Lower leg skin (tissue), 4 donors: ENCODE measurements at regions not wholly inside any gene's neighbourhood (a gene's known extent, or its start where the extent isn't known, plus 50 kb on each side); places are given as distances from the start of the nearest gene placed in this dataset.

ENCODE experiments used
- DNase-seq, 2 donors: peaks; one replicate each; pipeline ENCODE4 v3.0.0-alpha.2; 2019; ENCODE audit warnings: low spot score in 2 of 2
- H3K4me3 ChIP-seq: fragments of 200-600 bp; sonication (generic); 2 replicates; pipeline ENCODE4 v1.5.1; 2017; ENCODE audit warnings: mild to moderate bottlenecking, low read depth; ENCODE audit not compliant: poor library complexity, severe bottlenecking
- POLR2A ChIP-seq, 2 donors: fragments of 450-650 bp; IDR thresholded peaks; one replicate each; pipeline ENCODE4 v1.6.1; 2016 to 2017; ENCODE audit warnings: antibody characterized with exemption in 2 of 2, mild to moderate bottlenecking in 1 of 2, moderate library complexity in 1 of 2
- WGBS, 2 donors: methylation state at CpG; one replicate each; pipeline ENCODE4 v1.1.5; 2018; 5-methylcytosine and 5-hydroxymethylcytosine counted together
- intact Hi-C: fragments of 100-400 bp; cut with DNase I; formaldehyde crosslinking; loops from one replicate; pipeline ENCODE4 v1.15.0; 2023; ENCODE audit warnings: low total_unique reads
- TF ChIP-seq, protein P1 (sequence below), 3 donors: fragments of 450-650 bp; IDR thresholded peaks; one replicate each; pipeline ENCODE4 v1.5.1; 2016; ENCODE audit warnings: antibody characterized with exemption in 3 of 3, mild to moderate bottlenecking in 3 of 3, moderate library complexity in 2 of 3

GRCh38 chr3:31157047-31157694 is 262.7 kb upstream of the GADL1 start:
- intact Hi-C loops = no loop called here
- no peak for TF ChIP-seq POLR2A (IDR thresholded peaks at IDR 0.05)
- TF ChIP-seq, protein P1, sequence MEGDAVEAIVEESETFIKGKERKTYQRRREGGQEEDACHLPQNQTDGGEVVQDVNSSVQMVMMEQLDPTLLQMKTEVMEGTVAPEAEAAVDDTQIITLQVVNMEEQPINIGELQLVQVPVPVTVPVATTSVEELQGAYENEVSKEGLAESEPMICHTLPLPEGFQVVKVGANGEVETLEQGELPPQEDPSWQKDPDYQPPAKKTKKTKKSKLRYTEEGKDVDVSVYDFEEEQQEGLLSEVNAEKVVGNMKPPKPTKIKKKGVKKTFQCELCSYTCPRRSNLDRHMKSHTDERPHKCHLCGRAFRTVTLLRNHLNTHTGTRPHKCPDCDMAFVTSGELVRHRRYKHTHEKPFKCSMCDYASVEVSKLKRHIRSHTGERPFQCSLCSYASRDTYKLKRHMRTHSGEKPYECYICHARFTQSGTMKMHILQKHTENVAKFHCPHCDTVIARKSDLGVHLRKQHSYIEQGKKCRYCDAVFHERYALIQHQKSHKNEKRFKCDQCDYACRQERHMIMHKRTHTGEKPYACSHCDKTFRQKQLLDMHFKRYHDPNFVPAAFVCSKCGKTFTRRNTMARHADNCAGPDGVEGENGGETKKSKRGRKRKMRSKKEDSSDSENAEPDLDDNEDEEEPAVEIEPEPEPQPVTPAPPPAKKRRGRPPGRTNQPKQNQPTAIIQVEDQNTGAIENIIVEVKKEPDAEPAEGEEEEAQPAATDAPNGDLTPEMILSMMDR (IDR thresholded peaks at IDR 0.05) = no peak
- no peak for DNase-seq
- H3K4me3 ChIP-seq = no peak overlapping the region
- 80 to 81% methylated on average over 8 of the region's 8 CpGs for WGBS, 2 donors

DNA sequence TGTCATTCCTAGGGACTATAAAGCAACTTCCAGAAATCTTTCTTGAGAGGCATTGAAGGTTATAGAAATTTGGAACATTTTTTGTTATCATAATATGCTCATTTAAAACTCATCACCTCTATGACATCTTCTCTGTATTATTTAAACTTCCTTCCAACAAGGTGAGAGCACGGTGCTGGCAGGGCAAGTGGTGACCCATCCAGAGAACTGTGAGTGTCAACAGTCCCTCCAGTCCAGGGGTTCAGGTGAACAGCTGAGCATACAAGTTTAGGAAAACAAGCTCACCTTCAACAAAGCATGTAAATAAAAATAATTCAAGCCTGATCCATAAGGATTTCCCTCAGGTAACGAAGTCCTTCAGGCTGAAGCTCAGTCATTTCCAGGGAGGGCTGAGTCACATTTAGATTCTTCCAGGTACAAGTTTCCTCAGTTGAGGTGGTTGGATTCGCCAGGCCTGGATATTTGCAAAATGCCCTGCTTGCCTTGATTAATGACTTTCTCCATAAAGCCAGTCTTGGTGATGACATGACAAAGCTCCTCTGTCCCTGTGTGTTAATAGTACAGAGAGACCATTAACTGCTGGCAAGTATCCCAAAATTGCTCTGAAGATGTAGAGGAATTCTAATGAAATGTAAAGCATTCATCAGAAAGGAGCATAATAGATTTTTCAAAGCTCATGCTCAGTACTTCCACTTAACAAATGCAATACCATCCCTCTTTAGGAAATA is 263.6 kb upstream of the GADL1 start:
- intact Hi-C loops = no loop called here
- WGBS, 2 donors = 82 to 83% methylated on average over 3 of the region's 3 CpGs
- no peak overlapping the region for H3K4me3 ChIP-seq
- no peak for DNase-seq
- TF ChIP-seq, protein P1 (IDR thresholded peaks at IDR 0.05) = no peak
- TF ChIP-seq POLR2A (IDR thresholded peaks at IDR 0.05) = no peak

- no peak overlapping the region for H3K4me3 ChIP-seq
- intact Hi-C loops = no loop called here
- TF ChIP-seq, protein P1 (IDR thresholded peaks at IDR 0.05) = no peak
- TF ChIP-seq POLR2A (IDR thresholded peaks at IDR 0.05) = no peak
- DNase-seq = no peak
- whole genome bisulfite sequencing, 2 donors = 79 to 86% methylated on average over 4 of the region's 4 CpGs
These were observed 265.0 kb upstream of the GADL1 start for GRCh38 chr3:31159331-31160039.

GRCh38 chr3:31161889-31162288 is 267.4 kb upstream of the GADL1 start:
- H3K4me3 ChIP-seq = no peak overlapping the region
- TF ChIP-seq, protein P1 (IDR thresholded peaks at IDR 0.05) = no peak
- no peak for TF ChIP-seq POLR2A (IDR thresholded peaks at IDR 0.05)
- intact Hi-C loops = no loop called here
- no peak for DNase-seq

DNA sequence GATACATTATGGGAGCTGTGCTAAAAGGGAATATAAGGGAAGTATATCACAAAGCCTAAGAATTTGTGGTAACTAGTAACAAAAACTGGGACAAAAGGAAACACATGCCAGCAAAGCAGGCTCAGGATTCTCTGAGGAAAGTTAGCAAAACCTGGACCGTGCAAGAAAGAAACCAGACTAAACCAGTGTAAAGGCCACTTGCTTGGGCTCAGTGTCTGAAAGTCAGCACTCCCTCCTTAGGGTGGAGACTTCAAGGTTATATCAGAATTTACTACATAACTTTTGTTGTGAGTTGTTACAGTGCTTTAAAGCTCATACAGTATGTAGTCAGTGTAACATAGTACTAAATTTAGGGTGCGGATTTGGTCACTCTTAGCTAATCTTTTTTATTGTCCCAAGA is 269.9 kb upstream of the GADL1 start:
- no peak for TF ChIP-seq POLR2A (IDR thresholded peaks at IDR 0.05)
- TF ChIP-seq, protein P1 (IDR thresholded peaks at IDR 0.05) = no peak
- 81 to 85% methylated on average over 2 of the region's 2 CpGs for WGBS, 2 donors
- no peak for DNase-seq
- no peak overlapping the region for H3K4me3 ChIP-seq
- intact Hi-C loops = no loop called here
